GM23248 (cell line): ENCODE measurements at regions not wholly inside any gene's neighbourhood (a gene's known extent, or its start where the extent isn't known, plus 50 kb on each side); places are given as distances from the start of the nearest gene placed in this dataset.

ENCODE experiments used
- EZH2 ChIP-seq: fragments of 200-600 bp; sonication (generic); IDR thresholded peaks from 2 replicates; pipeline ENCODE4 v1.6.1; 2018; ENCODE audit warnings: antibody characterized with exemption, mild to moderate bottlenecking; ENCODE audit not compliant: insufficient read depth, poor library complexity, severe bottlenecking
- EZH2phosphoT487 ChIP-seq: fragments of 200-600 bp; sonication (generic); IDR thresholded peaks from 2 replicates; pipeline ENCODE4 v1.6.1; 2018; ENCODE audit warnings: antibody characterized with exemption, moderate library complexity, mild to moderate bottlenecking, low read depth; ENCODE audit not compliant: insufficient read depth

DNA sequence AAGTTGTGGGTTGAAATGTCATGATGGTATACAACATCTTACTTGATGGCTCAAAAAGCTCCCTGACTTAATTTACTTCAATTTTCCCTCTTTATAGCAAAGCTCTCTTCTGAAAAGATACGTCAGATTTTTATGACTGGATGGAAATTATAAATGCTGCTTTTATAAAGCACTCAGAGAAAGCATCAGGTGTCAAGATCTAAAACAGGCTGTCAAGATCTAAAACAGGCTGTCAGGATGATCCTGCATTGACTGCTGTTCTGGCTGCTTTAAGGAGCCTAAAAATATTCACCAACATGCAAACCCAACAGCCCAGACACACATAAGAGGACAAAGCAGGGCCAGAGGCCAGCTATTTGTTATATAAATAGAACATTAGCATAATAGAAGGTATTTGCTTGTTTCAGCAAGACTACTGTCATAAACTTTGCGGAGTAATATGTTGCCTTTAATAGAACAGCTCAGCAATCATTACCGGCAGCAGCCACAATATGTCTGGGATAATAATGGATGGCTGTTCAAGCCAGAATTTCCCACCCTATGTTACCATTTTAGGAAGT lies 77.3 kb upstream of the ANO5 start:
- TF ChIP-seq EZH2, result no peak
- TF ChIP-seq EZH2phosphoT487, result no peak
